HG02885 (cell line): ENCODE measurements at regions not wholly inside any gene's neighbourhood (a gene's known extent, or its start where the extent isn't known, plus 50 kb on each side); places are given as distances from the start of the nearest gene placed in this dataset.
A peak's percentile ranks its signal among the peaks of the same experiment; 100 is the strongest.

Experiments used
- ATAC-seq: cut with Tn5 transposase; IDR thresholded peaks from one replicate; pipeline ENCODE4 v1.9.1; 2021; ENCODE audit warnings: mild to moderate bottlenecking; ENCODE audit not compliant: unreplicated experiment, poor library complexity

- ATAC-seq, result no peak
Observed at GRCh38 chr5:81914696-81915095, 57.1 kb upstream of the ATG10 start.

GRCh38 chr5:81912933-81913332, 58.9 kb upstream of the ATG10 start:
- ATAC-seq, result no peak

GRCh38 chr5:81909677-81910076, 62.1 kb upstream of the ATG10 start:
- peak; percentile 82 for ATAC-seq

- ATAC-seq, result no peak
Observed at GRCh38 chr5:81908771-81909170, 63.1 kb upstream of the ATG10 start.

- no peak for ATAC-seq
Observed at GRCh38 chr5:81908044-81908443, 63.8 kb upstream of the ATG10 start.

- no peak for ATAC-seq
Observed at GRCh38 chr5:81907012-81907635, 64.7 kb upstream of the ATG10 start.

GRCh38 chr5:81906086-81906485, 65.7 kb upstream of the ATG10 start:
- ATAC-seq, result no peak

GRCh38 chr5:81904861-81905260, 67.0 kb upstream of the ATG10 start:
- ATAC-seq, result no peak

GRCh38 chr5:81904166-81904565, 67.7 kb upstream of the ATG10 start:
- ATAC-seq, result no peak

GRCh38 chr5:81901586-81901985, 70.2 kb upstream of the ATG10 start:
- no peak for ATAC-seq

GRCh38 chr5:81899123-81899522, 72.7 kb upstream of the ATG10 start:
- ATAC-seq, result no peak

- no peak for ATAC-seq
Observed at GRCh38 chr5:81898403-81898802, 73.4 kb upstream of the ATG10 start.

- no peak for ATAC-seq
Observed at GRCh38 chr5:81896764-81897163, 75.1 kb upstream of the ATG10 start.

GRCh38 chr5:81895307-81895706, 76.5 kb upstream of the ATG10 start:
- ATAC-seq, result no peak

- no peak for ATAC-seq
Observed at GRCh38 chr5:81893961-81894360, 77.9 kb upstream of the ATG10 start.

- no peak for ATAC-seq
Observed at GRCh38 chr5:81884871-81885270, 87.0 kb upstream of the ATG10 start.

GRCh38 chr5:81883371-81883770, 88.5 kb upstream of the ATG10 start:
- no peak for ATAC-seq

- no peak for ATAC-seq
Observed at GRCh38 chr5:81881595-81881994, 90.2 kb upstream of the ATG10 start.

- ATAC-seq, result no peak
Observed at GRCh38 chr5:81879936-81880335, 91.9 kb upstream of the ATG10 start.

- no peak for ATAC-seq
Observed at GRCh38 chr5:81878333-81878732, 93.5 kb upstream of the ATG10 start.

GRCh38 chr5:81866994-81867393, 104.8 kb upstream of the ATG10 start:
- no peak for ATAC-seq

- ATAC-seq, result no peak
Observed at GRCh38 chr5:81860778-81861177, 109.9 kb upstream of the SSBP2 start.

GRCh38 chr5:81859624-81860023, 108.7 kb upstream of the SSBP2 start:
- ATAC-seq, result no peak
